ENCODE measurements at regions not wholly inside any gene's neighbourhood (a gene's known extent, or its start where the extent isn't known, plus 50 kb on each side); places are given as distances from the start of the nearest gene placed in this dataset.

DNA sequence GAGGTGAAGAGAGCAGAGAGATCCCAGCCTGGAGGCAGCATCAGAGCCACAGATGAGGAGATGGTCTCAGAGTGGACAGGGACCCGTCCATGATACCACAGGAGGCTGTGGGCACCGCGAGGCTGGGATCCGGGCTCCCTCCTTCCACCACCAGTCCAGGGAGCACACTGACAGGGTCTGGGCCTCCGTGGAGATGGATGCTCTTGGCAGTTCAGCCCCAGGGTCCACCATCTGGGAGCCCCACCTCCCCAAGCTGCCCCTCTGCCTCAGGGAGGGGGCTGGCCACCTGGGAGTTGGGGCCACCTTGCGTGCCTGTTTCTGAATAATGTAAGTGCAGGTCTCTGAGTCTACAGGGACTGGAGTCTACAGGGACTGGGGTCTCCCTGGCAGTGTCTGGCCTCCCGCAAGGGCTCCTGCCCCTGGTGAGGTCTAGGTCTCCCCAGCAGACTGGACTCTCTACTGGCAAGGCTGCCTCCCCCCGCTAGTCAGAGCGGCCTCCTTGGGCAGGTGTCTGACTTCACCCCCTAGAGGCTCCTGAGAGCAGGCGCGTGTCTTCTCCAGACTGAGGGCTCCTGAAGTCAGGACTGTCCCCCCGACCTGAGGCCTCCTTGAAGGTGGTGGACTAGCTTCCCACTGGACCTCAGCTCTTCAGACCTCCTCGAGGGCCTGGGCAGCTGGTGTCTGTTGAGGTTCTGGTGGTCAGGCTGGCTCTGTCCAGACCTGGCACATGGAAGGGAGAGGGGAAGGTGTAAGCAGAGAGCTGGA is 218.5 kb downstream of the PTPRU start:
- DNase-seq = no peak

DNA sequence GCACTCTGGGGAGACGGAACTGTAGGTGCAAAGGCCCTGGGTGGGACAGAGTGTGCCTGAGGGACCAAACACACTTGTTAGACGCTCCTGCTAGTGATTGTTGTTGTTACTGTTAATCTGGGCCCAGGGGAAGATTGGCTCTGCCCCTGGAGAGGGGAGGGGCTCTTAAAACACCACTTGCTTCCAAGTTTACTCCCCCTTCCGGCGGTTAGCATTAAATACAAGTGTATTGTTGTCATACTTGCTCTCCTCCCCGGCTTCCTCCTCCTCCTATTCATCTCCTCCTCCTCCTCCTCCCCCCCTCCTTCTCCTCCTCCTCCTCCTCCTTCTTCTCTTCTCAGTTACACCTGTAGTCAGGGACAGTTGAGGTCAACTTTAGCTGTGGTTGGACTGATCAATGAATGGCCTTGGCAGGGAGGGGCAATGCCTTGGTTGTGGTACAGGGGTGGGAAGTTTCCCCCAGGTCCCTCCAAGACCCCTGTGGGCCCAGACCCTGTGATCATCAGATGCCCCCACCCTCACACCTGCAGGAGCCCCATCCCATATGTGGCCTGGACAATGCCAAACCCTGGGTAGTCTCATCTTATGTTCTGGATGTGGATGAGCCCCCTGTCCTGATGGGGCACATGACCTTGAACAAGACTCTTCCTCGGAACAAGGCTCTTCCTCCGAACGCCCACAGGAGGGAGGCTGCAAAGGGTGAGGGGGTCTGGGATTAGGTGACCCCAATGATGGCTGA is 217.3 kb downstream of the PTPRU start:
- DNase-seq = no peak

DNA sequence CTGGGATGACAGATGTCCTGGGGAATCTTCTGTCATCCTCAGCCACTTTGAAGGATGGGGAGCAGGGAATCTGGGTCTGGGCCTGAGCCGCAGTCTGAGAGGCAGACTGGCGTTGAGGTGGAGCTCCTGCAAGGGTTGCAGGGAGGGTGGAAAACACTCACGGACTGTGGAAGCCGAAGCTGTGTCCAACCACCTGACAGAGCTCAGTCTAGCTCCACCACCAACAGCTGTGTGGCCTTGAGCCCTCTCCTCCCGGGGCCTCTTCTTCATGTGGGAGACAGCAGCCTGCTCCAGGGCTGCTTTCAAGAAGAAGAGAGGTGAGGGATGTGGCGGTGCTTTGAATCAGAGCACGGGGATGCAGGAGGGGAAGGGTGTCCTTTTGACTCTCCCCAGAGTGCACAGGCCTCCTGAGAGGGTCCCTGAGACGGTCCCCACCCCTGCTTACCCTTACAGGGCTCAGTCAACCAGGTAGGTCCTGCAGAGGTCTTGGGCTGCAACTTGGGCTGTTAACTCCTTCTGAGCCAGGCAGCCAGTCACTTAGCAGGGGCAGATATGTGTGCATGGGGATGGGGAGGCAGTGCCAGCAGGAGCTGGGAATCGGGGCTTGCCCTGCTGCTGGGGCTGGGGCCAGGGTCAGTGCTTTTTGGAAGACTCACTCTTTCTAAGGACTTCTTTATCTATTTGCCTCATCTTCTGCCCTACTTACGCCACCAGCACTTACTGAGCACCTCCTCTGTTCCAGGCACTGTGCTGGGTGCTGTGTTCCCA is 216.3 kb downstream of the PTPRU start:
- no peak for DNase-seq

DNA sequence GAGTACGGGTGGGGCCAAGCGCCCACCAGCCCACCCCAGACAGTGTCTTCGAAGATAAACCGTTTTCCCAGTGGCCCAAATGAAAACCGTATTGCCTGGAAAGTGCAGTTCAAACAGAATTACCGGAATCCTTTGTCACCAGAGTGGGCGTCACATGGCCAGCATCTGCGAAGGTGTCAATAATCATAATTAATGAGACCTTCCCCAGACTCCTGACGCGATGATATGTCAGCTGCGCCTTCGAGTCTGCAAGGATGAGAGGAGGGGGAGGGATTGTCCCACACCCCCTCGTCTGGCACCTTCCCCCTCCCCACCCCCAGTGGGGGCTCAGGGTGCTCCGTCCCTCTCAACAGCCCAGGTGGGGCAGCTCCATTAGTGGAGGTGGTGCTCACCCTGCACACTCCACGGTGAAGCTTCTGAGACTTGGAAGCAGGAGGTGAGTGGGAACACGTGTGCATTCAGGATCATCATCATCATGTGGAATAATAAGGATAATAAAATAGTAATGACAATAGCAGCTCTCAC is 215.1 kb downstream of the PTPRU start:
- no peak for DNase-seq

DNA sequence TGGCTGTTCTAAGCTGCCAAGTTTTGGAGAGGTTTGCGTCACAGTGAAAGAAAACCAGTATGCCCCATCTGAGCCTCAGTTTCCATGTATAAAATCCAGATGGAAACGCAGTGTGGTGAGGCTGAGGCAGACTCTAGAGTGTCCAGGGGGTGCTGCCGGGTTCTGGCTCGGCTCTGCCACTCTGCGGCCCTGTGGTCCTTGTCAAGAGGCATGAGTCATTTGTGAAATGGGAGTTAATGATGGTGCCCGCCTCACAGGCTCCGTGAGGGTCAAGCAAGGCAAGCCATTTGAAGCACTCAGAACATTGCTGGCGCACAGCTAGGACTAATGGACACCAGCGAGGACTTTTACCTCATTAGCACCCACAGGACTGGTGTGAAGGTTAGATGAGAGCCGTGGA is 214.3 kb downstream of the PTPRU start:
- no peak for DNase-seq

DNA sequence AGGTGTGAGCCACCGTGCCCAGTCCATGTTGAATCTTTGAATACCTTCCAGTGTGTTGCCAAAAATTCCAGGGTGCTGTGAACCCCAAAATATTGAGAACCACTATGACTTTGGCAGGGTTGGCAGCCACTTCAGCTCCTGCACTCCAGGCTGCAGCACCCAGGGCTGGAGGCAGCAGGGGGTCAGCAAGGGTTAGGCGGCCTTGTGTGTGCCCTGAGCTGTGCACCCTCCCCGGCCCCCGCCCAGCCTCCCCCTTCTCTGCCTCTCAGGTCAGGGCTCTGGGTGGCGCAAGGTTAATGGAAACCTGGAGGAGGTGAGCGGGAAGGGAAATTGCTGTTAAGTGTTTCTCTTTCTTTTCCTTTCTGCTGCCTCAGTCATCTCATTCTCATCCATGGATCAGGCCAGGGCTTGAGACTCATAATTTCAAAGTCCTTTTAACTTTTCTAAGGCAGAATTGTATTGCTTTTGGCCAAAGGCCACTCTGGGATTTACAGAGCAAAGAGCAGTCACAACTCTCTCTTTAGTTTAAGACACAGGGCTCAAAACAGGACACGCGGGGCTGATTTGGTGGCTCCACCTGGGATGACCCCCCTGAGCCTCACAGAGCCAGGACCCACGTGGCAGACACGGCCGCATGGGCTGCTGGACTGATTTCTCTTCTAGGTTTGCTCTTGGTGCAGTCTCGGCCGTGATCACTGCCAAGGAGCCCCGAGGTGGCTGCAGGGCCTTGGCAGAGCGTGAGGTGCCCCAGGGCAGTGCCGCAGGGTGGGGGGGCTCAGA is 212.3 kb downstream of the PTPRU start:
- no peak for DNase-seq

DNA sequence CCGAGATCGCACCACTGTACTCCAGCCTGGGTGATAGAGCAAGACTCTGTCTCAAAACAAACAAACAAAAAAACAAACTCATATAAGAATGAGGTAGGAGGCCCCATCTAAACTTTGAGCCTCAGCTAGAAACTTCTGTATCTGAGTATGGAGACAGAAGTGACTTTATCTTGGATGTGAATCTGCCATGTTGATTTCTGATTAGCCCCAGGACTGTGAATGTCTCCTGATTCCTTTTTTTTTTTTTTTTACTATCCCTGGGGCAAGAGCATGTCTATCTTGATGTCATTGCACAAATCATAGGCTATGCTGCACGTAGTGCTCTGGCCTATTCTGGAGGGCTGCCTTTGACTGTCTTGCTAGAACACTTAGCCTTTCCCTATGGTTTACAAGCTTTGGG is 211.0 kb downstream of the PTPRU start:
- no peak for DNase-seq

DNA sequence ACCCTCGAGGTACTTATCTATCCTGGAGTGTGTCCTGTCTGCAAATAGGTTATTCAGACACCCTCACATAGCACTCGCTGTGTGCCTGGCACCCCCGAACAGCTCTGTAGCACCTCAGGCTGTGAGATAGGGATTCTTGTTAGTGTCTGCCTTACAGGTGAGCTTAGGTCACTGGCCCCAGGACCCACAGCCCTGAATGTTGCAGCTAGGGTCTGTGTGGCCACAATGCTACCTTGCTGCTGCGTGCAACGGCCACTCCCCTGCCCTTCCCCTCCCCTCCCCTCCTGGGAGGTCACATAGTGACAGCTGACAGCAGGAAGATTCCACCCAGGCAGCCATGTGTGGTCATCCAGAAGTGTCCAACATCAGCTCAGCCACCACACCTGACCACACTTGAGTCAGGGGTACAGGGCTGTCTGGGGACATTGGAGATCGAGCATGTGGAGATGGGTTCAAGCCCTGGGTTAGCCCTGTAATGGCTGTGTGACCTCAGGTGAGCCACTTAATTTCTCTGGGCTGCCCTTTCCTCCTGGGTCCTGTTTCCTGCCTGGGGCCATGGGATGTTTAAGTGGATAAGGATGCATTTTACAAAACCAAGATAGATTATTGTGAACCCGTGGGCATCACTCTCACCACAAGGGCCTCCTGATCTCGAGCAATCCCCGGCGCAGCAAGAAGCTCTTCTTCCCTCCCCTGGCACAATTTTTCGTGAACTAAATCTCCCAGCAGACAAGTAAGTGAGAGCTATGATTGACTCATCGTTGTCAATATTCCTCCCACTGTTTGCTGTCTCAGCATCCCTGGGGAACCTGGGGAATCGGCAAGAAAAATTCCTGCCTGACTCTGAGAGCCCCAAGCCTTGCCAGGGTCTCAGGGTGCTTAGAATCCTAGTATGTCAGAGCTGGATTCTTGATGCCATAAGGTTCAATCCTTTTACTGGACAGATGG is 208.7 kb downstream of the PTPRU start:
- no peak for DNase-seq

DNA sequence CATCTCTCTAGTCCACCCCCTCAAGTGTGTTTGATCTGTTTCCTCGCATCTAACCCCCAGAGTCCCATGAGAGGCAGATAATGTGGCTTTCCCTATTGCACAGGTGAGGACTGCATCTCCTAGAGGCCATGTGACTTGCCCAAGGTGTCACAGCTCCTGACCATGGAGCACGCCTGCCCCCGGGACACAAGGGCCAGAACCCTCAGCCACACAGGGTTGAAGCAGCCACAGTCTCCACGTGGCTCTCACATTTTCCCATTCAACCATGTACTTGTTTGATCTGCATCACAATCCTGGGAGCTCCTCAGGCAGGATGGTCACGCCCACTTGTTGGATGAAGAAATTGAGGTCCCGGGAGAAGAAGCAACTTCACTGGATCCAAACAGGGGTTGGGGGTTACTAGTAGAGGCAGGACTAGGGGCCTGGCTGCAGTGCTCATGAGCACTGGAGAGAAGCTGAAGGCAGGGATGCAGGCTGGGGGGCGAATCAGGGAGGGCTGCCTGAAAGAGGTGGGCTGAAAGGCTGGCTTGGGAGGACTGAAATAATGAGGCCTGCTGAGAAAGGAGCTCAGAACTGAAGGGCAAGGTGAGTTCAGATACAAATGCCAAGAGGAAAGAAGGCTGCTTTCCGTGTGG is 207.9 kb downstream of the PTPRU start:
- no peak for DNase-seq

DNA sequence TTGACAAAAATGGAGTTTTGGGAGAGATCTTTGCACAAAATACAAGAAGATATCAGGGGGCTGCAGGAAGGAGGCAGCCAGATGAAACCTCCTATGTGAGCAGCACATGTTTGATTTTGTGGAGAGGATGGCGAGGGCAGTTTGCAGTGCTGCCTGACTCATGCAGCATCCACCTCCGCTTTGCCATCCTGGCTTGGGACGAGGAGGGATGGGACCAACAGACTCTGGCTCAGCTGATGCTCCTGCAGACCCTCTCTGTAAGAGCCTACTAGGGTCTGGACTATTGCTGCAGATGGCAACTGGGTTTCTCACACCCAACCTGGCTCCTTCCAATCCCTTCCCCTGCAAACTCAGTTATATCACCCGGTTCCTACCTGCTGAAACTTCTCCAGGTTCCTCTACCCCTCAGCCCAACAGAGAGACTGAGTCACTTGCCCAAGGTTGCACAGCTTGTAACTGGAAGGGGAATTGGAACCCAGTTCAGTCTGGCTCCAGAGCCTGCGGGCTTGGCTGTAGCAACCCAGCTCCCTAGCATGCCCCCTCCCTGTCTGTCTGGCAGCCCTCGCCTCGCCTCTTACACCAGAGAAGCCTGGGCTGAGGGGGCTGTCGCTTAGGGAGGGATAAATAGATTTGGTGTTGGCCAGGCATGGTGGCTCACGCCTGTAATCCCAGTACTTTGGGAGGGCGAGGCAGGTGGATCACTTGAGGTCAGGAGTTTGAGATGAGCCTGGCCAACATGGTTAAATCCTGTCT is 205.8 kb downstream of the PTPRU start:
- DNase-seq = no peak

DNA sequence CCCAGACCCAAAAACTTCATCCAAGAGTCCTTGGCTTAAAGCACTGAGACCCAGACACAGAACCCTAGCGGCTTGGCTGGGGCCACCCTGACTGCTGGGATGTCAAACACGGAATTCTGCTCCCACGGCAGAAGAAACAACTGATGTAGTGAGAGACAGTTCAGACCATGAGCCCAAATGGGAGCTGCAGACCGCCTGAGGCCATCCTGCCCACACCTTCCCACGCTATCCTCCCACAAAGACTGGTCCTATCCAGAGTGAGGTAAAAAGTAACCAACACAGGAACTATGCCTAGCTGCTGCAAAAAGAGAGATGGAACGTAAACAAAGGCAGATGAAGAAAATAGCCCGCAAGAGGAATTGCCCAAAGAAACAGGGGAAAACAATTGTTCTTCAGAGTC is 203.3 kb downstream of the PTPRU start:
- DNase-seq = no peak

DNA sequence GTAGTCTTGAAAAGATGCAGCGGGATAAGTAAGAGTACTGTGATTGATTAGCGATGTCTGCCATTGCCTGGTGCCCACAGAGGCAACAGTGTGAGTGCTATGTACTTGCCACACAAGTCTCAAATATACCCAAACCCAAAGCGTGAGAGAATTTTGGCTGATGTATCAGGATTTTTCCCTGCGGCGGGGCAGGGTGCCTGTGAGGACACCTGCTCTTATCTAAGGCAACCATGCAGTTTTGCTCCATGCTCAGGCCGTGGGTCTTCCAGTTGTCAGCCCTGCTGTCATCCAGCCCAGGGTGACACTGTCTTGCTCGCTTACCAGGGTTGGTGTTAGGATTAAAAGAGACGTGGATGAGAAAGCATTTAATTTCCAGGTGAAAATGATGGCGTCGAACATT is 202.7 kb downstream of the PTPRU start:
- DNase-seq = no peak

DNA sequence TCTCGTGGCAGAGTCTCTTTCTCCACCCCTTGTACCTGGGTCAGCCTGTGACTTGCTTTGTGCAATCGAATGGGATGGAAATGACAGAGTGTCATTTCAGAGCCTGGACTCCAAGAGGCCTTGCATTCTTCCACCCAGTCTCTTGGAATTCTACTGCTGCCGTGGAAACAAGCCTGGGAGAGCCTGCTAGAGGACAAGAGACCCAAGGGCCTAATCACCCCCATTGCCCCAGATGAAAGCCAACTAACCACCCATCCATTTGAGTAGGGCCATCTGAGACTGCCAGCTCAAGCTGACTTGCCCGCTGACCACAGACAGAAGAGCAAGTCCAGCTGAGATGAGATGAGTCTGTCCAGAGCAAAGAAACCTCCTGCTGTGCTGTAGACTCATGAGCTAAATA is 201.6 kb downstream of the PTPRU start:
- DNase-seq = no peak

DNA sequence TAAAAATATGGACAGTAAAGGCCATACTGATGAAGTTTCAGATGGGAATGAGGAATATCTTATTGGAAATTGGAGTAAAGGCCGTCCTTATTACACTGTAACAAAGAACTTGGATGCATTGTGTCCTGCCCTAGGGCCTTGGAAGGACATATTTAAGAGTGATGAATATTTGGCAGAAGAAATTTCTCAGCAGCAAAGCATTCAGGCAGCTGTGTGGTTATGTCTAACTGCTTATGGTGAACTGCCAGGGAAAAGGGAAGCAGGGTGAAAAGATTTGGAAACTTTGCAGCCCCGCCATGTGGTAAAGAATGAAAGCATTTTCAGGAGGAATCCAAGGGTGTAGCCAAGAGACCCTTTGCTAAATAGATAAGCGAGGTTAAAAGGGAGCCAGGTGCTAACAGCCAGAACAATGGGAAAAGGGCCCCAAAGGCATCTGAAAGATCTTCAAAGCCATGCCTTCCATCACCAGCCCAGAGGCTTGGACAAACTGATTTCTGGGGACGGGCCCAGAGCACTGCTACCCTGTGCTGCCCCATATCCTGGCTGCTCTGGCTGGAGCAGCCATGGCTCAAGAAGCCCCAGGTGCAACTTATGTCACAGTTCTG is 200.0 kb downstream of the PTPRU start:
- DNase-seq = no peak

DNA sequence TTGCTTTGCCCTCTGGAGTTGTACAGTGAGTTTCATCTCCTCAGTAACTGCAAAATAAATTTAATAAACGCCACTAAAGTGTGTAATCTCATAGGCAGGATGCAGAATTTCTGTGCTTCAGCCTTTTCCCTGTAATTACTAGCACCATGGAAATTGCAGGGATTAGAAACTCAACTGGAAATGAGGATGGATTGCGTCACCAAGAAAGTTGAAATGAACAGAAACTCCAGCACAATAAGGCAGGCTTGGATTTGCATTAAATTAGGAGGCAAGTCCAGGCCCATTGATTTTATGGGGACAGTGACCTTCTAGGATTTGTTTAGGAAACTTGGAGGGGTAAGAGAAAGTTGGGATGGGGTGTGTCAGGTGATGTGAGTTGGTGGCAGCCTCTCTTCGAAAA is 197.5 kb downstream of the PTPRU start:
- DNase-seq = no peak

DNA sequence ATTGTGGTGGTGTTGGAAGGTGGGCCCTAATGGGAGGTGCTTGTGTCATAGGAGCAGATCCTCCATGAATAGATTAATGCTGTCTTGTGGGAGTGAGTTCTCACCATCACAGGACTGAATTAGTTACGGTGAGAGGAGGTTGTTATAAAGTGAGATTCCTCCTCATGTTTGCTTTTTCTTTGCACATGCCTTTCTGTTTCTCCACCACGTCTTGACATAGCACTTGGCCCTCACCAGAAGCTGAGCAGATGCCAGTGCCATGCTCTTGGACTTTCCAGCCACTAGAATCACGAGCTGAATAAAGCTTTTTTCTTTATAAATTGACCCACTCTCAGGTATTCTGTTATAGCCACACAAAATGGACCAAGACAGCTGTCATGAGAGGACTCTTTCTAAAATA is 194.8 kb downstream of the PTPRU start:
- DNase-seq = no peak

DNA sequence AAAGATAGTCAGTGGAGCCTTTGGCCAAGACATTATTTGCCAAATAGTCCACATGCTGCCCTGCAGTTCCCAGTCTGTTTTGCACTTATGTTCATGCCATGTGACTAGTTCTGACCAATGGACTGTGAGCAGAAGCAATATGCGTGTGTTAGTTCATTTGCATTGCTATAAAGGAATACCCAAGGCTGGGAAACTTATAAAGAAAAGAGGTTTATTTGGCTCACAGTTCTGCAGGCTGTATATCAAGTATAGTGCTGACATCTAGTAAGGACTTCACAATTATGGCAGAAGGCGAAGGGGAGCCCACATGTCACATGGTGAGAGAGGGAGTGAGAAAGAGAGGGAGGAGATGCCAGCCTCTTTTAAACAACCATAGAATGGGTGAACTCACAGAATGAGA is 193.3 kb downstream of the PTPRU start:
- DNase-seq = no peak

DNA sequence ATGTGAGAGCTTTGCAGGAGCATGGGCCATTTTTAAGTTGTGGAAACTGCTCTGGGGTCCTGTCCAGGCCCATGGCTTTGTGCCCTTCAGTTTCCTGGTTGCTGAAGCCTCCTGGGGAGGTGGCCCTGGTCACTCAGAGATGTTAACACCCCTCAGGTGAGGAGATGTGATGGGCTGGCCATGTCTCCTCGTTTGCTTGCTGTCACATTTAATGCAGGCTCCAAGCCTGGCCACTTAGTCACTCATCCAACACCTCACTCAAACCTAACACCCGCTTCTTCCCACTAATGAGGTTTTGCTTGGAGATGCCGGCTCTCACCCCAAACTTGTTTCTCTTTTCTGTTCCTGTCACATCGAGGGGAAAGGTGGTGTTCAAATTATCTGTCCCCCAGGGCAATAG is 192.7 kb downstream of the PTPRU start:
- no peak for DNase-seq

DNA sequence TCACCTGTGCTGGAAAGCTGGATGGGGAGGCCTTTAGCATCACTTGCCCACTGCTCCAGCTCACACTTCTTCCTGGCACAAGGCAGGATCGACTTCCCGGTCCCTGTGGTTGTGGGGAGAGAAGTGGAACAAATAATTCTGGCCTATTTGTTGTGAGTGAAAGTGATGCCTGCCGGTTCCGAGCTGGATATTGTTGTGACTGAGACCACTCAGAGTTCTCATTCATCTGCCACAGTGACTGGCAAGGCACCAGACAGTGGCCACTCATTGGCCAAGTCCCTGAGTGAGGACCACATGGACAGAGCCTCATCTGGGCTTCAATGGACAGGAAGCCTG is 191.9 kb downstream of the PTPRU start:
- no peak for DNase-seq
